ENCODE measurements at regions not wholly inside any gene's neighbourhood (a gene's known extent, or its start where the extent isn't known, plus 50 kb on each side); places are given as distances from the start of the nearest gene placed in this dataset.
"Not testable (repeated sequence)": the region's sequence is repeated elsewhere in the genome, so short reads cannot be mapped to it uniquely, and the experiment has no call there.

GRCh38 chr4:85018983-85019382 is 52.5 kb upstream of the WDFY3 start:
- no peak for DNase-seq (ENCODE audit: insufficient read length, low spot score)
- FAIRE-seq, result no peak
- TF ChIP-seq POLR2AphosphoS5 (IDR thresholded peaks at IDR 0.05; ENCODE audit: low read depth, low read length) (no peak), SPI1 (IDR thresholded peaks at IDR 0.05; ENCODE audit: low read depth, low read length) (no peak), POLR2A (IDR thresholded peaks at IDR 0.05; ENCODE audit: low read depth, low read length) (no peak), TAF1 (IDR thresholded peaks at IDR 0.05; ENCODE audit: low read depth, low read length) (no peak), PAX5 (IDR thresholded peaks at IDR 0.05; ENCODE audit: insufficient read depth, low read length, severe bottlenecking) (no peak), POU2F2 (IDR thresholded peaks at IDR 0.05; ENCODE audit: low read depth, low read length) (no peak)

DNA sequence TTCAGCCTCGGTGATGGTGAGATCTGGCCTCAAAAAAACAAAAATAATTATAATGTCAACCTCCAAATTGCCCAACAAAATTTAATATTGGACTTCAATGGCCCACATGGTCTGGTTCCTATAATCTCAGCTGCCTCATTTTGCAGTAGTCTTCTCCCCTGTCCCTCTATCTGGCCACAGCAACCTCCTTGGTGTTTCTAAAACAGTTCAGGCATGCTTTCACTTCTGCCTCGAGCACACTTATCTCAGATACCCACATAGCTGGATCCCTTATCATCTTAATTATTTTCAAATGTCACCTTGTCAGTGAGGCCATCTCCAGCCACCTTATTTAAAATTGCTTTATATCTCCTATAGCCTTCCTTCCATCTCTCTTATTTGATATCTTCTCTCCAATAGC is 52.9 kb upstream of the WDFY3 start:
- FAIRE-seq (no peak), DNase-seq (ENCODE audit: insufficient read length, low spot score) (no peak)
- TF ChIP-seq POLR2A (IDR thresholded peaks at IDR 0.05; ENCODE audit: low read depth, low read length) (no peak), POU2F2 (IDR thresholded peaks at IDR 0.05; ENCODE audit: low read depth, low read length) (no peak), POLR2AphosphoS5 (IDR thresholded peaks at IDR 0.05; ENCODE audit: low read depth, low read length) (no peak), SPI1 (IDR thresholded peaks at IDR 0.05; ENCODE audit: low read depth, low read length) (no peak), PAX5 (IDR thresholded peaks at IDR 0.05; ENCODE audit: insufficient read depth, low read length, severe bottlenecking) (no peak), TAF1 (IDR thresholded peaks at IDR 0.05; ENCODE audit: low read depth, low read length) (no peak)

GRCh38 chr4:85024671-85025070 is 58.2 kb upstream of the WDFY3 start:
- DNase-seq (ENCODE audit: insufficient read length, low spot score), result no peak
- TF ChIP-seq POLR2AphosphoS5 (IDR thresholded peaks at IDR 0.05; ENCODE audit: low read depth, low read length) (no peak), PAX5 (IDR thresholded peaks at IDR 0.05; ENCODE audit: insufficient read depth, low read length, severe bottlenecking) (no peak), TAF1 (IDR thresholded peaks at IDR 0.05; ENCODE audit: low read depth, low read length) (no peak), SPI1 (IDR thresholded peaks at IDR 0.05; ENCODE audit: low read depth, low read length) (no peak), POU2F2 (IDR thresholded peaks at IDR 0.05; ENCODE audit: low read depth, low read length) (no peak), POLR2A (IDR thresholded peaks at IDR 0.05; ENCODE audit: low read depth, low read length) (no peak)

GRCh38 chr4:85028910-85029309 is 62.4 kb upstream of the WDFY3 start:
- DNase-seq (ENCODE audit: insufficient read length, low spot score) (no peak), FAIRE-seq (no peak)

More at GRCh38 chr4:85024671-85025070, 58.2 kb upstream of the WDFY3 start:
- no peak for FAIRE-seq

GRCh38 chr4:85029453-85029852 is 63.0 kb upstream of the WDFY3 start:
- TF ChIP-seq TAF1 (IDR thresholded peaks at IDR 0.05; ENCODE audit: low read depth, low read length) (no peak), PAX5 (IDR thresholded peaks at IDR 0.05; ENCODE audit: insufficient read depth, low read length, severe bottlenecking) (no peak), POLR2AphosphoS5 (IDR thresholded peaks at IDR 0.05; ENCODE audit: low read depth, low read length) (no peak), SPI1 (IDR thresholded peaks at IDR 0.05; ENCODE audit: low read depth, low read length) (no peak), POLR2A (IDR thresholded peaks at IDR 0.05; ENCODE audit: low read depth, low read length) (no peak), POU2F2 (IDR thresholded peaks at IDR 0.05; ENCODE audit: low read depth, low read length) (no peak)
- FAIRE-seq, result no peak
- DNase-seq (ENCODE audit: insufficient read length, low spot score), result no peak

More at GRCh38 chr4:85028910-85029309, 62.4 kb upstream of the WDFY3 start:
- TF ChIP-seq SPI1 (IDR thresholded peaks at IDR 0.05; ENCODE audit: low read depth, low read length) (no peak), POLR2AphosphoS5 (IDR thresholded peaks at IDR 0.05; ENCODE audit: low read depth, low read length) (no peak), POLR2A (IDR thresholded peaks at IDR 0.05; ENCODE audit: low read depth, low read length) (no peak), TAF1 (IDR thresholded peaks at IDR 0.05; ENCODE audit: low read depth, low read length) (no peak), POU2F2 (IDR thresholded peaks at IDR 0.05; ENCODE audit: low read depth, low read length) (no peak), PAX5 (IDR thresholded peaks at IDR 0.05; ENCODE audit: insufficient read depth, low read length, severe bottlenecking) (no peak)

DNA sequence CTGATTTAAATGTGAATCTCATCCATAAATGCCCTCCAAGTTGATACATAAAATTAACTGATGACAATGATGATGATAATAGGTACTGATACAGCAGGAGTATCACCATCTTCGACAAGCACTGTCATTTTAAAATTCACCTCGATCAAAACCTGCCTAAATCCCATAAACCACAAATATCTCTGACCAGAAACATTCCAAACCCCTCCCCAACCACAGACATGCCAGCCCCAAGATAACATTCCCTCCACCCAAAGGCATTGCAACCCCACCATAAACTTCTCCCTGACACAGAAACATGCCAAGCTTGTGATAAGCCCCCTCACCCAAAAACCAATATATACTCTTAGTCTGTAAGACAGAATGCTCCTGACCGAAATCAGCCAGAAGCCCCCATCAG is 63.7 kb upstream of the WDFY3 start:
- FAIRE-seq (no peak), DNase-seq (ENCODE audit: insufficient read length, low spot score) (no peak)
- TF ChIP-seq SPI1 (IDR thresholded peaks at IDR 0.05; ENCODE audit: low read depth, low read length) (no peak), POU2F2 (IDR thresholded peaks at IDR 0.05; ENCODE audit: low read depth, low read length) (no peak), POLR2A (IDR thresholded peaks at IDR 0.05; ENCODE audit: low read depth, low read length) (no peak), TAF1 (IDR thresholded peaks at IDR 0.05; ENCODE audit: low read depth, low read length) (no peak), POLR2AphosphoS5 (IDR thresholded peaks at IDR 0.05; ENCODE audit: low read depth, low read length) (no peak), PAX5 (IDR thresholded peaks at IDR 0.05; ENCODE audit: insufficient read depth, low read length, severe bottlenecking) (no peak)

DNA sequence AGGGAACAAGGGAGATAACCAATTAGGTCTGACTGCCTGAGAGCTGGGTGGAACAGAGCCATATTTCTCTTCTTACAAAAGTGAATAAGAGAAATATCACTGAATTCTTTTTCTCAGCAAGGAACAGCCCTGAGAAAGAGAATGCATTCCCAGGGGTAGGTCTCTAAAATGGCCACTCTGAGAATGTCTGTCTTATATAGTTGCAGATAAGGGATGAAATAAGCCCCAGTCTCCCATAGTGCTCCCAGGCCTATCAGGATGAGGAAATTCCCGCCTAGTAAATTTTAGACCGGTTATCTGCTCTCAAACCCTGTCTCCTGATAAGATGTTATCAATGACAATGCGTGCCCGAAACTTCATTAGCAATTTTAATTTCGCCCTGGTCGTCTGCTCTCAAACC is 67.3 kb upstream of the WDFY3 start:
- DNase-seq (ENCODE audit: insufficient read length, low spot score); FAIRE-seq: not testable (repeated sequence)

- no peak for DNase-seq (ENCODE audit: insufficient read length, low spot score)
These were observed 73.0 kb upstream of the WDFY3 start for GRCh38 chr4:85039526-85039925.

DNA sequence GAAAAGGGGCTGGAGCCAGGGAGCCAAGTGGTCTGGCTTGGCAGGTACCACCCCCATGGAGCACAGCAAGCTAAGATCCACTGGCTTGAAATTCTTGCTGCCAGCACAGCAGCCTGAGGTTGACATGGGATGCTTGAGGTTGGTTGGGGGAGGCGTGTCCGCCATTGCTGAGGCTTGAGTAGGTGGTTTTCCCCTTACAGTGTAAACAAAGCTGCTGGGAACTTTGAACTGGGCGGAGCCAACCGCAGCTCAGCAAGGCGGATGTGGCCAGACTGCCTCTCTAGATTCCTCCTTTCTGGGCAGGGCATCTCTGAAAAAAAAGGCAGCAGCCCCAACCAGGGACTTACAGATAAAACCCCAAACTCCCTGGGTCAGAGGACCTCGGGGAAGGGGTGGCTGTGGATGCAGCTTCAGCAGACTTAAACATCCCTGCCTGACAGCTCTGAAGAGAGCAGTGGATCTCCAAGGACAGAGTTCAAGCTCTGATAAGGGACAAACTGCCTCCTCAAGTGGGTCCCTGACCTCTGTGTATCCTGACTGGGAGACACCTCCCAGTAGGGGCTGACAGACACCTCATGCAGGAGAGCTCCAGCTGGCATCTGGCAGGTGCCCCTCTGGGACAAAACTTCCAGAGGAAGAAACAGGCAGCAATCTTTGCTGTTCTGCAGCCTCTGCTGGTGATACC is 77.5 kb upstream of the WDFY3 start:
- DNase-seq (ENCODE audit: insufficient read length, low spot score); FAIRE-seq: not testable (repeated sequence)

More at GRCh38 chr4:85039526-85039925, 73.0 kb upstream of the WDFY3 start:
- FAIRE-seq, result no peak
- TF ChIP-seq TAF1 (IDR thresholded peaks at IDR 0.05; ENCODE audit: low read depth, low read length) (no peak), POLR2A (IDR thresholded peaks at IDR 0.05; ENCODE audit: low read depth, low read length) (no peak), POU2F2 (IDR thresholded peaks at IDR 0.05; ENCODE audit: low read depth, low read length) (no peak), PAX5 (IDR thresholded peaks at IDR 0.05; ENCODE audit: insufficient read depth, low read length, severe bottlenecking) (no peak), SPI1 (IDR thresholded peaks at IDR 0.05; ENCODE audit: low read depth, low read length) (no peak), POLR2AphosphoS5 (IDR thresholded peaks at IDR 0.05; ENCODE audit: low read depth, low read length) (no peak)

DNA sequence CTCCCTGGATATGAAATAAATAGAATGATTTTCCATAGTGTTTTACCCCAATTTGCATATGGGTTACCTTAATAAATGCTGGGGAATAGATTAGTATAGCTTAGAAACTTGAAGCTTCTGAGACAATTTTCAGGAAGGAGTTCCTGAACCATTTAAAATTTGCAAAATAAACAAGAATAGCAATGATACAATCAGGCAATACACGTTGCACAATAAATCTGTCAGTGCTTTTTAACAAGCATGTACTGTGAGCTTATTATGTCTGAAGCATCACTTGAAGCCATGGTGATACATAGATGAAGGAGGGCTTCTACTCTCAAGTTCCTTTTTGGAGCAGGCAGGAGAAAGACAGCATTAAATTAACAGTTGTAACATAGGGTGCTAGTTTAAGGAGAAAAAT is 84.2 kb upstream of the WDFY3 start:
- FAIRE-seq (no peak), DNase-seq (ENCODE audit: insufficient read length, low spot score) (no peak)
- TF ChIP-seq SPI1 (IDR thresholded peaks at IDR 0.05; ENCODE audit: low read depth, low read length), result no peak
- no peak for TF ChIP-seq TAF1 (IDR thresholded peaks at IDR 0.05; ENCODE audit: low read depth, low read length)
- TF ChIP-seq PAX5 (IDR thresholded peaks at IDR 0.05; ENCODE audit: insufficient read depth, low read length, severe bottlenecking), result no peak
- TF ChIP-seq POLR2A (IDR thresholded peaks at IDR 0.05; ENCODE audit: low read depth, low read length), result no peak
- no peak for TF ChIP-seq POU2F2 (IDR thresholded peaks at IDR 0.05; ENCODE audit: low read depth, low read length)

Data from GM12891 (cell line).